Occipital lobe (tissue), 1 donor: ENCODE measurements at regions not wholly inside any gene's neighbourhood (a gene's known extent, or its start where the extent isn't known, plus 50 kb on each side); places are given as distances from the start of the nearest gene placed in this dataset.
"Not testable (repeated sequence)": the region's sequence is repeated elsewhere in the genome, so short reads cannot be mapped to it uniquely, and the experiment has no call there.

ENCODE experiments used
- DNase-seq: peaks from one replicate; lab custom pipeline; 2025; lab: John Stamatoyannopoulos, UW

DNA sequence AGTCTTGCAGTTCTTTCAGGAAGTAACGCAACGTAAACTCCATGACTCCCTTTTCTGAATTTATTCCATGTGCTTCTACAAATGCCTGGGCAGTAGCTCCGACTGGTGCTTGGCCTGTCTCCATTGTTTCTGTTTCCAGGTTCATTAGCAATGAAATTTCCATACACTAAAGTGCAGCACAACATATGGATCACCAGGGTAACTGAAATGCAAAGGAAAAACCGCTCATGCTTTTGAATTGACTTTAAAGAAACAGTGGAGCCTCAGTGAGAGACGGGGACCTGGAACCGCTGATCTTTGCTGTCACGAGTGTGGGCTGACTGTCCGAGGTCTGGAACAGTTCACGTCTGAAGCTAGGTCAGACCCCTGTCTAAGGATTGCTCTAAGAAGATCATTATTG lies 126.5 kb upstream of the IGFBP3 start:
- DNase-seq: no peak

DNA sequence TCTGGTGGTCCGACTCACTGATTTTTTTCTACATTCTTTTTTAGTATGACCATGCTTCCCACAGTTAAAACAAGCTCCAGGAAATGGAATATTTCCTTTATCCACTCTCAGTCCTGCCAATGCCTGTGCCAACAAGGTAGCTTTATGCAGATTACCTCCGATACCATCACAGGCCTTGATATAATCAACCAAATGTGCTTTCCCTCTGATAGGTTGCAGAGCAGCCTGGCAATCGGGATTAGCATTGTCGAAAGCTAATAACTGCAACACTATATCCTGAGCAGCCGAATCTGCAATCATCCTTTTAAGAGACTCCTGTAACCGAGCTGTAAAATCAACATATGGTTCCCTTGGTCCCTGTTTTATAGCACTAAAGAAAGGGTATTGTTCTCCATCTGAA lies 122.3 kb upstream of the IGFBP3 start:
- not testable (repeated sequence) for DNase-seq

DNA sequence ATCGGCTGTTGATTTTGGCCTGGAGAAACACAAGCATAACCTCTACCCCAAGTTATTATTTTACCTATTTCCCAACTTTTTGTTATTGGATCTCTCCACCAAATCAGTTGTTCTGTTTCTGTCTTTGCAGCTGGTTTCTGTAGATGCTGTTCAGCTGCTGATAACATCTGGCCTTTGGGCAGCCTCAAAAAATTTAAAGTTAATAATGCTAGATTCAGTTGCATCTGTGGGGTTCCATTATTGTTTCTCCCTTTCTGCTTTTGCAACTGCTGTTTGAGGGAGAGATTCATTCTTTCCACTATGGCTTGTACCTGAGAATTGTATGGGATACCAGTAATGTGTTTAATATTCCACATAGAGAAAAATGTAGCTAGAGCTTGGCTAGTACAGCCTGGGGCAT lies 118.7 kb upstream of the IGFBP3 start:
- not testable (repeated sequence) for DNase-seq

GRCh38 chr7:46035166-46035565 lies 114.1 kb upstream of the IGFBP3 start:
- DNase-seq: no peak

DNA sequence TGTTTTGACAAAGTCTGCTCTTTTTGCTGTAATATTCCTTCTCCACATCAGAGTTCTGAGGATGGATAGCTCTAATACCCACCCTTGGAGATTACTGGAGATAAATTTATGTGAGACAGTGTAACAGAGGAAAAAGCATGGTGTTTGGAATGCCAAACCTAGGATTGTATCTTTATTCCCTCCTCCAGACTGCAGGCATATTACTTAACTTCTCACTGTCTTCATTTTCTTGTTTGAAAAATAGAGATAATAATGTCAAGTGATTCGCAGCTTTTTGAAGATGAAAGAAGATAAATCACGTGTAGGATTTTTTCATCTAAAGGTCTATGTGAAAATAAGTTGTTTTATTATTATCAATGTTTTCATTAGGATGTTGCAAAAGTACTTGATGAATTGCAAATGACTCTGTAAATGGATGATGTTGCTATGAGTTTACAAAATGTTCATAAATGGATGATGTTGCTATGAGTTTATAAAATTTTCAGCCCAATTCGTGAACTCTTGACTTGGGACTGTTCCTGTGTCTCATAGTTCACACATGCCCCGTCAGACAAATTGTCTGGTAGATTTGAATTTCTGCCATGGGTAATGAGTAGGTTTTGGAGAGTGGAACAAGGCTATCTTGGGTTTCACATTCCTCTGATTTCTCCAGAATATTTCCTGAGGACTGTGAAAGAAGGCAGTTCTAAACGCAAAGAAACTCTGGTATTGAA lies 113.1 kb upstream of the IGFBP3 start:
- DNase-seq: no peak

- DNase-seq: no peak
Measured at GRCh38 chr7:46033592-46033991, 112.5 kb upstream of the IGFBP3 start.

DNA sequence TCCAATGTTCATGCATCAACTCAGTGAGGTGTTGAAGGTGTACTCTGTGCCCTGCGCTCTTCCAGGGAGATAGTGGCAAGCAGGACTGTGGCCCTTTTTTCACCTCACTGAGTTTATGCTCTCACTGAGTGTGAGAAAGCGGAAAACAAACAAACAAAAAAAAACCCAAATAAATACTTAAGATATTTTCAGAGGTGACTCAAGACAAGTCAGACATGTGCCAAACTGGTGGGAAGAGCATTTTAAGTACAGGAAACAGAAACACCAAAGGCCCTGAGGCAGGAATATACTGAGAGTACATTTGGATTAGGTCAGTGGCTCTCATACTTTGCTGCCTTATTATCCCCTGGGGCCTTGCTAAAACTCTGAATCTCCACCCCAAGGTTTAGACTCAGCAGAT lies 111.9 kb upstream of the IGFBP3 start:
- DNase-seq: no peak

- no peak for DNase-seq
Measured at GRCh38 chr7:46032353-46032752, 111.3 kb upstream of the IGFBP3 start.

DNA sequence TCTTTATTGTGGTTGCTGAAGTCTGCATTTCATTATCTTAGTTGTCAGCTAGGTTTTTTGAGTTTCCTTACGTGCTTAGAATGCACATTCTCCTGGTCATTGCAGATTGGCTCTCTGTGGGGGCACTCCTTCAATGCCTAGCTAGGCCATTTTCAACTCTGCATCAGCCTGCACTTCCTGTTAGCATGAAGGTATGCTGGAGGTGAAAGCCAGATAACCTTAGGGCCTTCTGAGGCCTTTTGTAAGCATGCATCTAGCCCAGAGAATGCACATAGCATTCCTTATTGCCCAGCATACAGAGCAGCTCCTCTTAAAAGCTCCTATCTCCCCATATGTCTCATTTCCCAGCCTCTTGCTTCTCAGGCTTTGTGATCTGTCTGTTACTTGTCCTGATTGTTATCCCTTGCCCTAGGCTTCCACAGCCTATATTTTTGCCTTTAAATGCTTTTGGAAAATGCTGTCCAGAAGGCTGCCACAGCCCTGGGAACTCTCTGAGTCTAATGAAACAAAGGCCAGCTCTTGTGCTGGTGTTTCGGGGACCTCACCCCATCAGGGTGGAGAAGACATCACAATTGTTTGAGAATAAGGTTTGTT lies 108.1 kb upstream of the IGFBP3 start:
- DNase-seq: no peak

DNA sequence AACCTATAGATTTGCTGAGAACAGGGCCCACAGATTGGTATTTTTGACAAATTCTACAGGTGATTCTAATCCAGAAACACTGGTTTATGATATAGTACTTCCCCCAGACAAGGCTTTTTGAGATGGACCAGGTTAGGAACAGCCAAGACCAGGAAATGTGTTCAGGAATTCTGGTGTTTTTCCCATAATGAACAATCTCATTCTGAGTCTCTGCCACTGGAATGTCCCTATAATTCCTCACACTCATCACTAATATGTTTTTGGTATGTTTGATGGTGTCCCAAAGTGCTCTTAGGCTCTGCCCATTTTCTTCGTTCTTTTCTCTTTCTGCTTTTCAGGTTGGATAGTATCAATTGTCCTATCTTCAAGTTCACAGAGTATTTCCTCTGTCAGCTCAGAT lies 107.2 kb upstream of the IGFBP3 start:
- no peak for DNase-seq

DNA sequence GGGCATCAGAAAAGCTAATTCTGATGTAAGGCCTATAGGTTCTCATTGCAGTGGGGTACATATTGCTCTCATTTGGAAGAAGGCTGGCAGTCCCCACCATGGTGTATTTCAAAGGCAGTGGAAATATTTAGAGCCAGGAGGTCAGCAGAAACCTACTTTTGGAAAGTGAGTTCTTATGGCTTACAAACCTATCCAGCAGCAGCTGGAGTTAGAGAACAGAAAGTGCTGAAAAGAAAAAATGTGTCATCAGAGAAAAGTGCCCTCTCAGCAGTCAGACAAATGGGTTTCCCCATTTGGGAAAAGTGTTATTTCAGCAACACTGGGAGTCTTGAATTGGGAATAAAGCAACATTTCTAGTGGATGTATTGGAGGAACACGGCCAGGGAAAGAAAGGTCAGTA lies 105.7 kb upstream of the IGFBP3 start:
- no peak for DNase-seq

DNA sequence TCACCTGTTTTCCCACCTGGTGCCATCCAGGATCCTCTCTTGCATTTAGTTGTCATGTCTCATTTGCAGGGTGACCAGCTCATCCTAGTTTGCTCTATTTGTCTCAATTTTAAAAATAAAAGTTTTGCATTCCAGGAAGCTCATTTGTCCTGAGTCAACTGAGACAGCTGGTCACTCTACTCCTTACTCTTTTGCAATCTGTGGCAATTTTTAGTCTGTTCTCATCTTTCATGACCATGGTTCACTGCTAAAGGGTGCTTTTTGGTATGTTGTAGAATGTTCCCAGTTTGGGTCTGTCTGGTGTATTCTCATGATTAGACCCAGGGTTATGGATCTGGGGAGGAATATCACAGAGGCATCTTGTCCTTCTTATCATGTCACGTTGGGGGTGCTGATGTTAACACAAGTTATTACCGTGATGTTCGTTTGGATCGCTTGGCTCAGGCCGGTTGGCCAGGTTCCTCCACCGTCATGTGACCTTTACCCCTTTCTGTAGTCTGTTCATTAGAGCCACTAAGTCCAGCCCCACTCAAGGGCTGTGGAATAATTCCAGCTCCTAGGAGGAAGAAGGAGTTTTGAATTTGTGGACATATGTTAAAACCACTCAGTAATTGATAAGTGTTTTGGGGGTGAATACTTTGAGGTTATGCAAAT lies 103.3 kb upstream of the IGFBP3 start:
- no peak for DNase-seq

DNA sequence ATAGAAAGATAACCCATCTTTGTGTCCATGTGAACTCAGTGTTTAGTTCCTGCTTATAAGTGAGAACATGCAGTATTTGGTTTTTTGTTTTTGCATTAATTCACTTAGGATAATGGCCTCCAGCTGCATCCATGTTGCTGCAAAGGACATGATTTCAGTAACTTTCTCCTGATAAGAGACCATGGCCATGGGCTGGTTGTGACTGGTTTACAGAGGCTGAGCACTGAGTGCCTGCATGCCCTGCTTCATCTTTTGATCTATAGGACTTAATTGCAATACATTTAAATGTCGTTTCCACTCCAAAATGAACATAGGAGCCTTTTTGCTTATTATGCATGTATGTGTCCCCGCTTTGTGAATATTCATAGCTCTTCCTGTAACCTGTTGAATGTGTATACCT lies 101.3 kb upstream of the IGFBP3 start:
- no peak for DNase-seq

DNA sequence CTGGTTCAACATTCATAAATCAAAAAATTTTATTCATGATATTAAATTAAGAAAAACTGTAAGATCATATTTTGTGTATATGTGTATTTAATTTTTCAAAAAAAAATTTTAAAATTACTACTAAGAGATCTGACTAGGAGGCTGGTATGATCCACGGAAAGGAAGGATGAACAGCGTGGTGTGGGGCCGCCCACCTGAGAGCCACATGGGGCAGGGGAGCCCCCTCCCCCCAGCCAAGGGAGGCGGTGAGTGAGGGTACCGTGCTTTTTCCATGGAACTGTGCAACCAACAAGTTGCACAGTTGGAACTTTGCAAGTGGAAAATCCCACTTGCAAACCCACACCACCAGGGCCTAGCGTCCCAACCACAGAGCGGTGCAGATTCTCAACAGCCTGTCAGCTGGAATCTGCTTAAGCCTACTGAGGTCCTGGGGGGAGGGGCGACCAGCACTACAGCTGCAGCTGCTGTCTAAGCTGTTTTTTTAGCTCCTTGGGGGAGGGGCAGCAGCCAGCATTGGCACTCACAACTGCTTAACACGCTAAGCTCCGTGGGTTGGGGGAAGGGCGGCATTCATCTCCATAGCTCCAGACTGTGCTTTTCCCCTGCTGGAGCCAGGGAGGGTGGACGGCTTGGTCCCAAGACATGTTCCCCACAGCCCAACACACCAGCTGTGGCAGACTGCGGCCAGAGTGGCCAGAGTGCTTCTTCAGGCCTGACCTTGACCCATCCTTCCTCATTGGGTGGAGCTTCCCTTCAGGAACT lies 94.2 kb upstream of the IGFBP3 start:
- DNase-seq: no peak

GRCh38 chr7:46011501-46011900 lies 90.4 kb upstream of the IGFBP3 start:
- no peak for DNase-seq

DNA sequence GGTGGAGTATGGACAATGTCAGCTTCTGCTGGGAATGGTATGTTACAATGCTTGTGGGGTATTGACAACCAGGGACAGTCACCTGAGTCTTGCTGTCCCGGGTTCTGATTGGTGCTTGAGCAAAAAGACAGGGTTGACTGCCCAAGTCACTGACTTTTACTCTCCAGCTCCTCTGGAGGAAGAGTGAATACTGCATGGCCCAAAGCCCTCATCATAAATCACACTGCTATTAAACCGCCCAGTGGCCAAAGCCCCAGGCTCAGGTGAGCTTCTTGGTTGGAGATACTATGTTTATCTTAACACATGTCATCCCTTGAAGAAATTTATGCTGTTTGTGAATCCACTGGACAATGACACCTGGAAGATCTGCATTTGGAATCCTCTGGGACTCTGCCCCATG lies 90.0 kb upstream of the IGFBP3 start:
- no peak for DNase-seq

- DNase-seq: no peak
Measured at GRCh38 chr7:46009211-46009610, 88.1 kb upstream of the IGFBP3 start.

DNA sequence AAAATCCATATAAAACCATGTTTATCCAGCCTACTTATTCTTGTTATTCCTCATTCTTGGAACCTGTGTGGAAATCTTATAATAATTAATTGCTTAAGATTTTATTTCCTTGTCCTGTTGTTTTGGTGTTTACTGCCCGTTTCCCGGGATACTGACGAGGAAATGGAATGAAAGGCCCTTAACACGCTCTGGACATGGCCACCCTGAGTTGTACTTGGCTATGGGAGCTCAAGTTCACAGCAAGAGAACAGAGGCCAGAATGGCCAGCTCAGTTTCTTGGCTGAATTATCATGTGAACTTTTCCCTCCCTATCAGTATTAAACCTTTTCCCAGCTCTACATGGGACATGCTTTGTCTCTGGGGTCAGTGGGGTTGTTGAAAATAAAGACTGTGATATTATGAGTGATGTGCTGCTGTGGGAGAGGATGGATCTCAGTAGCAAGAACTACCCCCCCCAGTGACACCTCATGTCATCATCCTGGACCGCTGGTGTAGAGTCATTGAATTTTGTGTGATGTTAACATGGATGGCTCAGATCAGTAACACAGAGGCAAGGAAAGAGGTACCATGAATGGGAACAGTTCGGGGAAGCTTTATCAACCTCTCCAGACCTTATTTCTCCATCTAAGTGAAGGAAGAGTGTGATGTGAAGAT lies 87.0 kb upstream of the IGFBP3 start:
- no peak for DNase-seq

- no peak for DNase-seq
Measured at GRCh38 chr7:46007194-46007593, 86.1 kb upstream of the IGFBP3 start.

GRCh38 chr7:46006723-46007122 lies 85.7 kb upstream of the IGFBP3 start:
- DNase-seq: no peak

DNA sequence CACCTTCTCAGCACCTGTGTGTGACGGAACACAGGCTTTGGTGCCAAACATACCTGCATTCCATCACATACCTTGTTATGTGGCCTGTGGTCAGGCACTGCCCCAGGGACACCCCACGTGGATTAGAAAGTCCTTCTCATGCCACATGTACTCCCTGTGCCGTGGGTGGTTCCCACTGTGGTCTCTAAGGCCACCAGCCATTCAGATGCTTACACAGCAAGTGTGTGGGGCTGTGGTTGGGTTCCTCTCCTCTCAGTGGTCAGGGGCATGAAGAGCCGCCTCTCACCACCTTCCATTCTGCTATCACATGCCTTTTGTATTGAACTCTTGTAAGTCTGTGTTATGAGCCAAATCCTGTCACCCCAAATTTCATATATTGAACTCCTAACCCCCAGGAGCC lies 85.1 kb upstream of the IGFBP3 start:
- no peak for DNase-seq

- DNase-seq: no peak
Measured at GRCh38 chr7:46004965-46005364, 83.9 kb upstream of the IGFBP3 start.
